A673 (cell line): ENCODE measurements at regions not wholly inside any gene's neighbourhood (a gene's known extent, or its start where the extent isn't known, plus 50 kb on each side); places are given as distances from the start of the nearest gene placed in this dataset.

Experiments
- CTCF ChIP-seq: fragments of 300-800, 200-600 bp; sonication (generic); conservative IDR thresholded peaks from 2 replicates; pipeline ENCODE4 v1.5.1; 2017; ENCODE audit warnings: low read depth, mild to moderate bottlenecking, antibody characterized with exemption, low read length, moderate library complexity, mixed read lengths
- EZH2 ChIP-seq: fragments of 200-600 bp; sonication (generic); IDR thresholded peaks from 2 replicates; pipeline ENCODE4 v1.6.1; 2017; ENCODE audit warnings: borderline replicate concordance, low read depth, mild to moderate bottlenecking, mixed read lengths, antibody characterized with exemption, low read length; ENCODE audit not compliant: poor library complexity, severe bottlenecking

- TF ChIP-seq CTCF (no peak), EZH2 (no peak)
Measured at GRCh38 chr11:26777372-26777808, 55.5 kb upstream of the SLC5A12 start.
